ENCODE measurements at regions not wholly inside any gene's neighbourhood (a gene's known extent, or its start where the extent isn't known, plus 50 kb on each side); places are given as distances from the start of the nearest gene placed in this dataset.

DNA sequence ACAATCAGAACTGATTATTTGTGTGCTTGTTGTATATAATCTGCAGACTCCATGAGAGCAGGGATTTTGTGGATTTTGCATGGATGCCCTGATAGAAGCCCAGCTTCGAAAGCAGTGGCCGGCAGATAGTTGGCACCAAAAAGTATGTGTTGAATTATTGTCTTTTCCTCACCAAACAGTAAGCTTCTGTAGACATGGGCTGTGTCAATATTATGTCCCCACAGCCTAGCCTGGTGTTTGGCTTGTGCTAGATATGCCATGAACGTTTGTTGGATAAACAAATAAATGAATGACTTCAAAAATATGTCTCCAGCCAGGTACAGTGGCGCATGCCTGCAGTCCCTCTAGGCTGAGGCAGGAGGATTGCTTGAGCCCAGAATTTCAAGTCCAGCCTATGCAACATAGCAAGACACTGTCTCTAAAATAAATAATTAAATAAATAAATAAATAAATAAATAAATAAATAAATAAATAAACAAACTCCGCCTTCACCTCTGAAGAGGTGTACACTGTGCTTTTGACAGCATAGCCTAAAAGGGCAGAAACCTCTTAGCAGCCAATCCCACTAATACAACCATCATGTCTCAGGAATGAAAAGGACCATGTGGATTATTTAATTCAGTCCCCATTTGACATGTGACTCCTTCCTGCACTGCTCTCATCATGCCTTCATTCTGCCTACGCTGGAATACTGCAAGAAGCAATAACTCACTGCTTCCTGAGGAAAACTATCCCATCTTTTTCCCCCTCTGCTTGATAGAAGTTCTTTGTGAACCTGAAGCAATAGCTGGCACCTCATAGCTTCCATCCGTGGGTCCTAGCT is 335.2 kb downstream of the FBXW7 start:
- Mint-ChIP-seq H3K4me1 (peaks cover 0 to 8% of the 10 kb centered on the region in 2 experiments; a peak in 2 of 4 replicates), H3K36me3 (ENCODE audit: insufficient read depth in 1 of 3, low read depth in 3 of 3) (no peaks in the 10 kb centered on the region), H3K4me3 (no peak overlapping the region), H3K27me3 (ENCODE audit: low read depth) (no peaks in the 10 kb centered on the region; the same call in 1 of the 2 replicates), H3K27ac (peak overlapping the region in 1 of 3 experiments; percentile 70; a peak in 1 of 7 replicates), H3K9me3 (no peaks in the 10 kb centered on the region)
- no peak overlapping the region for H3T11ph ChIP-seq (ENCODE audit: low read length)
- no CpG with 5 or more reads among the region's 7 CpGs for WGBS (ENCODE audit: extremely low coverage, insufficient read length, low lambda C conversion rate)
- no peaks in the 10 kb centered on the region for H3K27me3 ChIP-seq (ENCODE audit: insufficient read depth, low read length)
- no peak overlapping the region for H4K91ac ChIP-seq (ENCODE audit: insufficient read length, low read depth, low read length)
- H3K56ac ChIP-seq (ENCODE audit: insufficient read length, low read depth, low read length) = no peak overlapping the region
- no peak overlapping the region for H4K5ac ChIP-seq (ENCODE audit: insufficient read length, low read depth, low read length)
- no peak overlapping the region for H2AK5ac ChIP-seq (ENCODE audit: insufficient read length, low read length)
- no peak overlapping the region; the same call in 1 of the 2 replicates for H3K14ac ChIP-seq (ENCODE audit: insufficient read depth, low read length)
- no peaks in the 10 kb centered on the region for H3K23me2 ChIP-seq (ENCODE audit: insufficient read length, low read depth, low read length, poor library complexity, severe bottlenecking)
- no peak overlapping the region for H4K8ac ChIP-seq (replicated peaks; ENCODE audit: insufficient read length, low read depth, low read length)
- H3K4me2 ChIP-seq (ENCODE audit: insufficient read depth, insufficient read length, low read length) = no peak overlapping the region
- H3K27ac ChIP-seq (ENCODE audit: insufficient read length, low read depth, low read length) = no peak overlapping the region
- H3K79me2 ChIP-seq (ENCODE audit: insufficient read depth, low read length) = no peaks in the 10 kb centered on the region
- no peak overlapping the region for H2BK5ac ChIP-seq (ENCODE audit: insufficient read length, low read length)
- H3K4ac ChIP-seq (ENCODE audit: low read depth, low read length) = no peak overlapping the region
- H3K4me1 ChIP-seq (ENCODE audit: insufficient read depth, low read length) = no peaks in the 10 kb centered on the region
- H2BK20ac ChIP-seq (ENCODE audit: low read depth, low read length, poor library complexity, severe bottlenecking) = no peak overlapping the region
- TF ChIP-seq, protein P1, sequence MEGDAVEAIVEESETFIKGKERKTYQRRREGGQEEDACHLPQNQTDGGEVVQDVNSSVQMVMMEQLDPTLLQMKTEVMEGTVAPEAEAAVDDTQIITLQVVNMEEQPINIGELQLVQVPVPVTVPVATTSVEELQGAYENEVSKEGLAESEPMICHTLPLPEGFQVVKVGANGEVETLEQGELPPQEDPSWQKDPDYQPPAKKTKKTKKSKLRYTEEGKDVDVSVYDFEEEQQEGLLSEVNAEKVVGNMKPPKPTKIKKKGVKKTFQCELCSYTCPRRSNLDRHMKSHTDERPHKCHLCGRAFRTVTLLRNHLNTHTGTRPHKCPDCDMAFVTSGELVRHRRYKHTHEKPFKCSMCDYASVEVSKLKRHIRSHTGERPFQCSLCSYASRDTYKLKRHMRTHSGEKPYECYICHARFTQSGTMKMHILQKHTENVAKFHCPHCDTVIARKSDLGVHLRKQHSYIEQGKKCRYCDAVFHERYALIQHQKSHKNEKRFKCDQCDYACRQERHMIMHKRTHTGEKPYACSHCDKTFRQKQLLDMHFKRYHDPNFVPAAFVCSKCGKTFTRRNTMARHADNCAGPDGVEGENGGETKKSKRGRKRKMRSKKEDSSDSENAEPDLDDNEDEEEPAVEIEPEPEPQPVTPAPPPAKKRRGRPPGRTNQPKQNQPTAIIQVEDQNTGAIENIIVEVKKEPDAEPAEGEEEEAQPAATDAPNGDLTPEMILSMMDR (conservative IDR thresholded peaks at IDR 0.05) = no peak
- no peak overlapping the region; the same call in 1 of the 2 replicates for H2BK15ac ChIP-seq (ENCODE audit: low read depth, low read length)
- H3K9me3 ChIP-seq (ENCODE audit: control insufficient read depth, low read depth, low read length) = no peaks in the 10 kb centered on the region
- no peaks in the 10 kb centered on the region for H3K79me1 ChIP-seq (ENCODE audit: insufficient read depth, low read depth, low read length, poor library complexity, severe bottlenecking)
- H3K9ac ChIP-seq (ENCODE audit: extremely low read depth, insufficient read length, low read length) = no peak overlapping the region
- no peak overlapping the region for H3K18ac ChIP-seq (ENCODE audit: insufficient read length, low read depth, low read length)
- H3K23ac ChIP-seq (ENCODE audit: insufficient read length, low read depth, low read length) = no peak overlapping the region
- no peak overlapping the region for H2AFZ ChIP-seq (ENCODE audit: low read length)
- DNase-seq = no peak
- no peak overlapping the region for H2BK120ac ChIP-seq (ENCODE audit: low read depth, low read length, poor library complexity, severe bottlenecking)
- no peaks in the 10 kb centered on the region for H4K20me1 ChIP-seq (ENCODE audit: control insufficient read depth, insufficient read depth, insufficient read length)
- H2BK12ac ChIP-seq (ENCODE audit: insufficient read length, low read depth, low read length) = no peak overlapping the region
